ENCODE measurements at regions not wholly inside any gene's neighbourhood (a gene's known extent, or its start where the extent isn't known, plus 50 kb on each side); places are given as distances from the start of the nearest gene placed in this dataset.
A peak's percentile ranks its signal among the peaks of the same experiment; 100 is the strongest.
"Not testable (repeated sequence)": the region's sequence is repeated elsewhere in the genome, so short reads cannot be mapped to it uniquely, and the experiment has no call there.

DNA sequence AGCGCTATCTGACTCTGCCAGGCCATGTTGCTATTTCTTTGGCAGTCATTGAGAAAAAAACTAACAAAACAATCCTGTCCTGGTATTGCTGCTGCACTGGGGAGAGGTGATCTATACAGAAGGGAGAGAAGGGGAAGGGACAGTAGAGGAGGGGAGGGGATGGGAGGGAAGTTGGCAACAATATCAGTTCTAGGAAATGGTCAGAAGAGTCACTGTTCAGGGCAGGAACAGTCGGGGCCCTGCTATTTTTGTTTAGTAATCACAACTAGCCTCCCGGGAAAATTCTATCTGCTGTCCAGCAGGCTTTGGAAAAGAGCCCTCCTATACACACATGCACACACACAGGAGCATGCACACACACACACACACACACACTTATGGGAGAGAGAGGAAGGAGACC is 142.3 kb upstream of the CARMIL1 start:
- peaks cover 39% of the 10 kb centered on the region for H3K4me1 Mint-ChIP-seq

DNA sequence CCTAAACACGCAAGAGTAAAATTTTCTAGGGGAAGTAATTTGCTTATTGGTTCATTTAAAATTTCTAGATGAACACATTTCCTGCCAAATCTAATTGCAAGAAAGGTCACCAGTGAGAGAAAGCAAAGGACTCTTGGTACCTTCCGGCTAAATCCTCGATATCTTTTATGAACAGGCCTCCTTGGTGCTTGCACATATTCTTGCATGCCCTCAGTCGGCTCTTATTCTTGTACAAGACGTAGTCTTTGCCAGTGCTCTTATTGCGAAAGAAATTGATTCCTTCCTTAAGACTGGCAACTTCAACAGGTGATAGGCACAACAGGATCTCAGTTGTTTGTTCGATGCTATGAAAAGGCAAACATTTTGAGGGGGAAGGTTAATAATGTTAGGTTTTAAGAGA is 141.7 kb upstream of the CARMIL1 start:
- CTCF ChIA-PET, result interaction anchor here (0.6 to 2.6 kb wide), 9 partner anchors 28 to 352 kb away, joined by 3 to 25 read pairs (median 4); partner anchors contain the start of gene CARMIL1
- H3K4me3 Mint-ChIP-seq, result peak overlapping the region; percentile 87
- peaks cover 43% of the 10 kb centered on the region for H3K36me3 Mint-ChIP-seq
- peak overlapping the region; percentile 97 for H3K27ac Mint-ChIP-seq
- H3K27me3 Mint-ChIP-seq, result no peaks in the 10 kb centered on the region
- peaks cover 34% of the 10 kb centered on the region for H3K4me1 Mint-ChIP-seq
- peaks cover 10% of the 10 kb centered on the region for H3K9me3 Mint-ChIP-seq
- peak; percentile 25 for DNase-seq

More for the DNA sequence above, 142.3 kb upstream of the CARMIL1 start:
- H3K9me3 Mint-ChIP-seq, result peaks cover 15% of the 10 kb centered on the region
- H3K36me3 Mint-ChIP-seq, result peaks cover 48% of the 10 kb centered on the region
- peak overlapping the region; percentile 97 for H3K27ac Mint-ChIP-seq
- DNase-seq, result peak; percentile 23
- H3K4me3 Mint-ChIP-seq, result peak overlapping the region; percentile 87
- CTCF ChIA-PET, result no interaction called here
- H3K27me3 Mint-ChIP-seq, result no peaks in the 10 kb centered on the region

DNA sequence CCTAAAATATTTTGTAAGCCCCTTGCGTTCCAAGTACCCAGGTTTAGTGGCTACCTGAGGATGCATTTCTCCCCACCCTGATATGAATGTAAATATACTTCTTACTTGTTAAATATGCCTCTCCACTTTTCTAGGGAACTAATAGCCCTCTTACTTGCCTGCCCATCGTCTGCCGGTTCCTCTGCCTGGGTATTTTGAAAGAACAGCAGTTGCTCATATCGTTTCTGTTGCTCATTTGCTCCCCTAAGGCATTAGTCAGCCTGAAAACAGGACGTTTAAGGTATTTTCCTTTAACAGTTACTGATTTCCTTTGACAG is 141.3 kb upstream of the CARMIL1 start:
- Mint-ChIP-seq H3K27ac (peak overlapping the region; percentile 97), H3K36me3 (peaks cover 42% of the 10 kb centered on the region), H3K4me1 (peaks cover 34% of the 10 kb centered on the region), H3K4me3 (peak overlapping the region; percentile 87), H3K27me3 (no peaks in the 10 kb centered on the region), H3K9me3 (peaks cover 8% of the 10 kb centered on the region)
- CTCF ChIA-PET, result interaction anchor here (0.6 to 2.6 kb wide), 10 partner anchors 28 to 352 kb away, joined by 3 to 25 read pairs (median 4); partner anchors contain the start of gene CARMIL1
- DNase-seq, result no peak

DNA sequence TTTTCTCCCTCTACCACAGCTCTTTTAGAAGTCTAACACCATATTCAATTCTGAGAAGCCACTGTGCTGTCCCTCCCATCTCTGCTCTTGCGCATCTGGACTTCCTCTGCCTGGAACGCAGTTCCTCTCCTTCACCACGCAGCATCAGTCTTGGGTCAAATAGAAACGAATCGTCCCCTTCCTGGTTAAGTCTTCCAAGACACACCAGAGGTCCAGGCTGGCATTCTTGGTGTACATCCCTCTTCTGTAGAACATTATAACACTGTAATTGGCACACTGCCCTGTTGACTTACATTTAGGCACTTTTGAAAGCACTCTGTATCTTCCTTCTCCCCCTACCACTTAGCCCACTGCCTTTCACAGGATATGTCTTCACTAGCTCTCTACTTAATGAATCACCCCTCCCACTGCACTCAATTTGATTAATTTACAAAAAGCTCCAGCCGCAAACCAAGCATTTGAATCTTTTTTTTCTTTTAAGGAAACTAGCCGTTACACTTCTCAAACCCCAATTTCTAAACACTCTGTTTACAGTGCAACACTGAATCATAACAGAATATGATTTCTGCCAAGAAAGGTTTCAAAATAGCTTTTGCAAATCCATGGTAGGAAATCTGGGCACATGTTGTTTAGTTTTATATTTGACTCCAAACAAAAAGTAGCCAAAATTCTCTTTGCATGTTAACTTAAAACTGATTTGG is 140.8 kb upstream of the CARMIL1 start:
- peaks cover 39% of the 10 kb centered on the region for H3K36me3 Mint-ChIP-seq
- peaks cover 3% of the 10 kb centered on the region for H3K9me3 Mint-ChIP-seq
- peak overlapping the region; percentile 97 for H3K27ac Mint-ChIP-seq
- CTCF ChIA-PET, result interaction anchor here (0.6 to 2.6 kb wide), 9 partner anchors 28 to 352 kb away, joined by 3 to 25 read pairs (median 4); no protein-coding TSS in a partner anchor
- H3K27me3 Mint-ChIP-seq, result no peaks in the 10 kb centered on the region
- DNase-seq, result peak; percentile 76
- peak overlapping the region; percentile 87 for H3K4me3 Mint-ChIP-seq
- peaks cover 32% of the 10 kb centered on the region for H3K4me1 Mint-ChIP-seq

DNA sequence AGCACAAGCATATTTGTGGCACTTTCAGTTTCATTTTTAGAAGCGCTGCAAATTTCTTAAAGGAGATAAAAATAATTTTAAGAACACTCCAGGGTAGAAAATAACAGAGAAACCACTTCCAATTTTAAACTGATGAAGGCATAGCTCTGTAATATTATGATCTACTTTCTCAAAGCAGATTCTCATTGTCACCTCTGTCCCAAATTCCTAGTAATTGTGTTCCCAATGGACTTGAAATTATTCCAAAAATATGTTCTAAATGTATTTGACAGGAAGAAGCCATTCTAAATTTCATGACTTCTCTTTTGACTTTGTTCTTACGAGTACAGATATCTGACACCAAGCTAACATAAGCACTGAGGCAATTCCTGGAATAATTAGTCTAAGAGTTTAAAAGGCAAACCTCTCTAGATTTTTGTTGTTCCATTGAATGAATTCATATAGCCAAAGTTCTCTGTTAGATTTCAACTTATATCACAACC is 140.2 kb upstream of the CARMIL1 start:
- H3K4me3 Mint-ChIP-seq, result peak overlapping the region; percentile 87
- H3K4me1 Mint-ChIP-seq, result peaks cover 30% of the 10 kb centered on the region
- H3K27ac Mint-ChIP-seq, result peak overlapping the region; percentile 97
- peaks cover 2% of the 10 kb centered on the region for H3K9me3 Mint-ChIP-seq
- H3K27me3 Mint-ChIP-seq, result no peaks in the 10 kb centered on the region
- H3K36me3 Mint-ChIP-seq, result peaks cover 34% of the 10 kb centered on the region
- no peak for DNase-seq
- CTCF ChIA-PET, result interaction anchor here (1.0 to 2.6 kb wide), 5 partner anchors 27 to 84 kb away, joined by 3 to 25 read pairs (median 4); no protein-coding TSS in a partner anchor

DNA sequence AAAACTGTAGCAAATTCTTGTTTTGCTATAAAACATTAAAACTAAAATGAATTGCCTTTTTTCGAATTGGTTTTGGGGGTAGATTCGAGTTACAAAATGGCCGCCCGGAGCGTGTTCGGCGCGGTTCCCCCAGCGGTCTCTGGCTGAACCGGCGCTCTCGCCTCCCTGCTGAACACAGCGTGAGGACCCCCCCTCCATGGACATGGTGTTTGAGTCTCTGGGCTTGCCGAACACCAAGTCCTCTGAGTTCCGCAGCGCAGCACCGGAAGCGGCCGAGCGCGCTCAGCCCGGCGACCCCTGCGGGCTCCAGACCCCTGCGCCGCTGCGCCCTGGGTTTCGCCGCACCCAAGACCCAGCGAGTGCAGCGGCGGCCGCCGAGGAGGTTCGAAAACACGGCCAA is 139.6 kb upstream of the CARMIL1 start:
- peaks cover 29% of the 10 kb centered on the region for H3K36me3 Mint-ChIP-seq
- CTCF ChIA-PET, result interaction anchor here (2.6 kb wide), 1 partner anchor 35 kb away, joined by 25 read pairs; no protein-coding TSS in a partner anchor
- peak overlapping the region; percentile 97 for H3K27ac Mint-ChIP-seq
- DNase-seq, result peak; percentile 21
- H3K9me3 Mint-ChIP-seq, H3K27me3 Mint-ChIP-seq, H3K4me3 Mint-ChIP-seq: not testable (repeated sequence)
- peaks cover 27% of the 10 kb centered on the region for H3K4me1 Mint-ChIP-seq

DNA sequence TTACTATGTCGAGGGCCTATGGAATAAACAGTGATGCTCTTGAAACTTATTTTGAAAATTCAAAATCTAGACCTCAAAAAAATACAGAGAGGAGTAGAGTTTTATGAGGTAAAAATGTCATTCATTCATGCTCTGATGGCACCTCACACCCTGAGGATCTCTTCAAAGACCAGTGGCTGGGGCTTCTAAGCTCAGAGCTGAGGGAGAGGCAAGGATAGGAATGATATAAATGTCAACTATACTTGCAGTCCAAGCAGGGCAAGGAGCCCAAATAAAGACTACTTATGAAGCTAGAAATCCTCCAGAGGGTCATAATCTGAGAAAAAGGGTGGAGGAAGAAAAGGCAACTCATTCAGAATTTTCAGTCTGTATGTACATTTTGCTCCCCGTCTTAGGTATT is 136.7 kb upstream of the CARMIL1 start:
- peaks cover 4% of the 10 kb centered on the region for H3K9me3 Mint-ChIP-seq
- H3K4me3 Mint-ChIP-seq, result no peak overlapping the region
- no peak for DNase-seq
- CTCF ChIA-PET, result interaction anchor here (0.8 kb wide), 1 partner anchor 9 kb away, joined by 3 read pairs; no protein-coding TSS in a partner anchor
- H3K27me3 Mint-ChIP-seq, result no peaks in the 10 kb centered on the region
- peaks cover 28% of the 10 kb centered on the region for H3K4me1 Mint-ChIP-seq
- no peak overlapping the region for H3K27ac Mint-ChIP-seq
- peaks cover 7% of the 10 kb centered on the region for H3K36me3 Mint-ChIP-seq

DNA sequence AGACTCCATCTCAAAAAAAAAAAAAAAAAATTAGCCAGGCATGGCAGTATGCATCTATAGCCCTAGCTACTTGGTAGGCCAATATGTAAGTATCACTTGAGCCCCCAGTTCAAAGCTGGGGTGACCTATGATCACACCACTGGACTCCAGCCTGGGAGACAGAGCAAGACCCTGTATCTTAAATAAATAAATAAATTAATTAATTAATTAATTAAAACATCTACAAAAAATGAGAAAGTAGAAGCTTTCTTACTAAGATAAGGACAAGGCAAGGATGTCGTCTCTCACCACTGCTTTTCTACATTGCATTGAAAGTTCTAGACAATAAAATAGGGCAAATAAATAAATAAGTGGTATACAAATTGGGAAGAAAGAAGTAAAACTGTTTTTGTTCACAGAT is 134.3 kb upstream of the CARMIL1 start:
- peaks cover 10% of the 10 kb centered on the region for H3K9me3 Mint-ChIP-seq
- no peak overlapping the region for H3K4me3 Mint-ChIP-seq
- peaks cover 8% of the 10 kb centered on the region for H3K36me3 Mint-ChIP-seq
- H3K4me1 Mint-ChIP-seq, result peaks cover 22% of the 10 kb centered on the region
- no peaks in the 10 kb centered on the region for H3K27me3 Mint-ChIP-seq
- no peak for DNase-seq
- no peak overlapping the region for H3K27ac Mint-ChIP-seq
- CTCF ChIA-PET, result interaction anchor here (0.9 kb wide), 1 partner anchor 78 kb away, joined by 3 read pairs; no protein-coding TSS in a partner anchor

DNA sequence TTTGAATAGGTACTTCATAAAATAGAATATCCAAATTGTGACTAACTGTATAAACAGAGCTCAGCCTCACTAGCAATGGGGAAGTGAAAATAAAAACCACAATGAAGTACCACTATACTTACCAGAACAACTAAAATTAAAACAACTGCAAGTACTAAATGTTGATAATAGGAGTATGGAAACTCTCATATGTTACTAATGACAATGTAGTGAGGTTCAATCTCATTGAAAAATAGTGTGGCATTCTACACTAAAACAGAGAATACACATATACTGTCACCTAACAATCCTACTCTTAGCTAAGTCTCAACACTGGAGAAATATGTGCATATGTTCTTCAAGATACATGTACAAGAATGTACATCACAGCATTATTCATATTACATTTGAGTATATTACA is 132.0 kb upstream of the CARMIL1 start:
- Mint-ChIP-seq H3K4me3 (no peak overlapping the region), H3K36me3 (peaks cover 9% of the 10 kb centered on the region), H3K4me1 (peaks cover 20% of the 10 kb centered on the region), H3K27ac (no peak overlapping the region), H3K27me3 (no peaks in the 10 kb centered on the region), H3K9me3 (peaks cover 10% of the 10 kb centered on the region)
- CTCF ChIA-PET, result interaction anchor here (1.3 kb wide), 1 partner anchor 32 kb away, joined by 3 read pairs; no protein-coding TSS in a partner anchor
- no peak for DNase-seq

DNA sequence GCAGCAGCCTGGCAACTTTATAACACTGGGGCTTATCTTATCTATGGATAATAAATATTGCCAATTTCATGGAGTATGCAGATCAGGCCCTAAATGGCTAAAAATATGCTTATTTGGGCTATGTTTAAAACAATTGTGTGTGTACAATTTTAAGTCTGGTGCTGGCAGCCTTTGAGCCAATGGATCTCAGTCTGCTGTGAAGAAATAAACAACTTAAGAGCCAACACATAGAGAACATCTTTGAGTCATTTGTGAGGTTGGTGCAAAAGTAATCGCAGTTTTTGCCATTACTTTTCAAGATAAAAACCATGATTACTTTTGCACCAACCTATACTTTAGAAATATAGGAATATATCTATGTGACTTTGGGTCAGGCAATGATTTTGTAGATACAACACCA is 129.1 kb upstream of the CARMIL1 start:
- Mint-ChIP-seq H3K9me3 (peaks cover 14% of the 10 kb centered on the region), H3K4me3 (no peak overlapping the region), H3K27ac (no peak overlapping the region), H3K36me3 (peaks cover 4% of the 10 kb centered on the region), H3K27me3 (no peaks in the 10 kb centered on the region), H3K4me1 (peaks cover 12% of the 10 kb centered on the region)
- CTCF ChIA-PET, result interaction anchor here (1.0 to 1.2 kb wide), 2 partner anchors 15 to 123 kb away, joined by 3 read pairs; no protein-coding TSS in a partner anchor
- DNase-seq, result no peak

DNA sequence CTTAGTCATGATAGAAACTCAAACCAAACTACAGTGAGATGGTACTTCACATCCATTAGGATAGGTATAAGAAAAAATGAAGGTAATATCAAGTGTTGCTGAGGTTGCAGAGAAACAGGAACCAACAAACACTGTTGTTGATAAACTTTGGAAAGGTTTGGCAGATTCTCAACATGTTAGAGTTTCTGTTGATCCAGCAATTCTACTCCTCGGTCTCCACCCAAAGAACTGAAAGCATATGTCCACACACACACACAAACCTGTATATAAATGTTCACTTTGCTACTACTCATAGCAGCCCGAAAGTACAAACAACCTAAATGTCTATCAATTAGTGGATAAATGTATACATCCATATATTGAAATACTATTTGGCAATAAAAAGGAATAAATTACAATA is 128.3 kb upstream of the CARMIL1 start:
- H3K4me1 Mint-ChIP-seq, result peaks cover 13% of the 10 kb centered on the region
- CTCF ChIA-PET, result no interaction called here
- H3K27ac Mint-ChIP-seq, result no peak overlapping the region
- DNase-seq, result no peak
- H3K36me3 Mint-ChIP-seq, result peaks cover 6% of the 10 kb centered on the region
- H3K9me3 Mint-ChIP-seq, result peaks cover 16% of the 10 kb centered on the region
- H3K27me3 Mint-ChIP-seq, result no peaks in the 10 kb centered on the region
- H3K4me3 Mint-ChIP-seq, result no peak overlapping the region

DNA sequence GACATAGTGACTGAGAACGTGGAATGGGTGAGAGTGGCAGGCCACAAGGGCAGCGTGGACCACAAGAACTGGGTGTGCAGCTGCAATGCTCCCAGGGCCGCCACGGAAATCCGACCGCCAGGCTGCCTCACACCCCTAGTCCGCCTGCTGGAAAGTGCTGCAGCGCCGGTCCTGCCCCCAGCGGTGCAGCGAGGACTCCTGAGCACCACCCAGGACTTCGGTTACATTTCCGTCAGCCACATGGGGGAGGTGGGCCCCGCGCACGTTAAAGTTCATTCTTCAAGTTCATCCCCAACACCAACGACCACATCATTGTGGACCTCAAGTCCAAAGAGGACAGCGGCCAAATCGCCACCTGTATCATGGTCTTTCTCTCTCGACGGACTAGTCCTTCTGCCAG is 126.1 kb upstream of the CARMIL1 start:
- no peak overlapping the region for H3K4me3 Mint-ChIP-seq

DNA sequence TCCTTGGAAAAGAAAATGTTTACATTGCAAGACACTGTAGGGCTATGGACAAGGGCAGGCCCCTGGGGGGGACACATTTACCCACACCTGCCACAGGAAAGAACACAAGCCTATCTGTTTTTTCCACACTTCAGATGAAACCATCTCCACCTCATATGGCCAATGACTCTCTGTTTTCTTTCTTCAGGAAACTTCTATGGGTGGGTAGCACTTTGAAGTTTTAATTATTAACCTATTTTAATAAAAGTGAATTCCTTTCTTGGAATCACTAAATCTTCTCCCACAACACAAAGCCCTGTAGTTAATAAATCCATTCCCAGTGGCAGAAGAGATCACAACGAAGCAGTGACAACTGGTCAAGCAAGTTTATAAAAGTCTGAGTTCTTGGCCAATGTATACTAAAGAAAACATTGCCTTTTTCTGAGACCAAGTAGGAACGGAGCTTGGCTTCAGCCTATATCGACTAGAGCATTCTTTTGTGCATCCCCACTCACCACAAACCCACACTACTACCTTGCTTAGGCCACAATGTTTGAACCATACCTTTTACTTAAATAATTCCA is 125.1 kb upstream of the CARMIL1 start:
- Mint-ChIP-seq H3K27me3 (no peaks in the 10 kb centered on the region), H3K36me3 (peaks cover 8% of the 10 kb centered on the region), H3K9me3 (peaks cover 25% of the 10 kb centered on the region), H3K4me1 (peaks cover 7% of the 10 kb centered on the region), H3K4me3 (no peak overlapping the region), H3K27ac (no peak overlapping the region)
- CTCF ChIA-PET, result no interaction called here
- DNase-seq, result no peak

More for the DNA sequence above, 126.1 kb upstream of the CARMIL1 start:
- Mint-ChIP-seq H3K36me3 (peaks cover 10% of the 10 kb centered on the region), H3K27ac (no peak overlapping the region), H3K27me3 (no peaks in the 10 kb centered on the region), H3K4me1 (peaks cover 7% of the 10 kb centered on the region), H3K9me3 (peaks cover 25% of the 10 kb centered on the region)
- no peak for DNase-seq
- CTCF ChIA-PET, result no interaction called here

DNA sequence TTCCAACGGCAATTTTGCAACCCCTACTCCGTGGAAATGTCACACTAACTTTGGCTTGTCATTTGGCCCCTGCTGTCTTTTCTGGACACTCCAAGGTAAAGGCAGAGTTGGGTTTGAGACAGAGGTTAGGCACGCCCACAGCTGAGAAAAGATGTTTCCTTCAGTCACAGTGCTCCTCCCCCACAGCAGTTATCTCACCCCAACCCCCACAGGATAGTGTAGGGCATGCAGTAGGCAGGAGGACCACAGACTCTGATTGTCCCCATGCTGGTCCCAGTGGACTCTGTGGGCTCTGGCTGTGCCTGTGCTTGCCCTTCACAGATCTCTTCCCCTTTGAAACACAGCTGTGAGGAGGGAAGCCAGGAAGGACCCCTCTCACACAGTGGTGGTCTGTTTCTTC is 124.0 kb upstream of the CARMIL1 start:
- H3K4me1 Mint-ChIP-seq, result peaks cover 7% of the 10 kb centered on the region
- H3K4me3 Mint-ChIP-seq, result no peak overlapping the region
- H3K27me3 Mint-ChIP-seq, result no peaks in the 10 kb centered on the region
- H3K27ac Mint-ChIP-seq, result no peak overlapping the region
- DNase-seq, result no peak
- H3K9me3 Mint-ChIP-seq, result peaks cover 29% of the 10 kb centered on the region
- CTCF ChIA-PET, result no interaction called here
- peaks cover 14% of the 10 kb centered on the region for H3K36me3 Mint-ChIP-seq

All from activated naive CD4-positive, alpha-beta T cell treated with anti-CD3 and anti-CD28 coated beads, Interleukin-2, amount 10 ng/mL, durations not matched to agents 7 days and 5 days (primary cell).